Choroid plexus epithelial cell (primary cell): ENCODE measurements at regions not wholly inside any gene's neighbourhood (a gene's known extent, or its start where the extent isn't known, plus 50 kb on each side); places are given as distances from the start of the nearest gene placed in this dataset.
"Not testable (repeated sequence)": the region's sequence is repeated elsewhere in the genome, so short reads cannot be mapped to it uniquely, and the experiment has no call there.

Experiments
- DNase-seq: peaks from one replicate; pipeline ENCODE4 v3.0.0-alpha.2; 2010; ENCODE audit warnings: low read depth
- H3K4me3 ChIP-seq: 2 replicates; pipeline ENCODE4 v1.5.1; 2011; ENCODE audit warnings: low read depth, mild to moderate bottlenecking, control low read depth, low read length, moderate library complexity
- CTCF ChIP-seq: conservative IDR thresholded peaks from 2 replicates; pipeline ENCODE4 v1.5.1; 2011; ENCODE audit warnings: low read depth, mild to moderate bottlenecking, control low read depth, inconsistent platforms, low read length, moderate library complexity

- no peak for DNase-seq
- no peak overlapping the region for H3K4me3 ChIP-seq
- peak; percentile 31 for TF ChIP-seq CTCF
Measured at GRCh38 chr11:67732045-67732787, 57.8 kb upstream of the ALDH3B2 start.

- no peak for DNase-seq
- no peak overlapping the region for H3K4me3 ChIP-seq
- no peak for TF ChIP-seq CTCF
Measured at GRCh38 chr11:67731583-67731982, 57.2 kb upstream of the ALDH3B2 start.

DNA sequence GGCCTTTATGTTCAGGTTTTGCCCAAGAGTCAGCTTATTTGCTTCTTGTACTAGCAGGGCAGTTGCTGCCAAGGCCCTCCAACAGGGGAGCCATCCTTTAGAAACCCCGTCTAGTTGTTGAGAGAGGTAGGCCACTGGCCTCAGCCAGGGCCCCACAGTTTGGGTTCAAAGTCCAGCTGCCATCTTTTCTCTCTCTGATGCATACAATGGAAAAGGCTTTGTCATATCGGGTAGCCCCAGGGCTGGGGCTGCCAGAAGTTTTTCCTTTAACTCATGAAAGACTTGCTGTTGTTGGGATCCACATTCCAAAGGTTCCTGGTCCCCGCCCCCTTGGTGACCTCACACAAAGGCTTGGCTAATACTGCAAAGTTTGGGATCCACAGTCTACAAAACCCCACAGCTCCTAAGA, 53.7 kb upstream of the ALDH3B2 start:
- DNase-seq, H3K4me3 ChIP-seq: not testable (repeated sequence)

DNA sequence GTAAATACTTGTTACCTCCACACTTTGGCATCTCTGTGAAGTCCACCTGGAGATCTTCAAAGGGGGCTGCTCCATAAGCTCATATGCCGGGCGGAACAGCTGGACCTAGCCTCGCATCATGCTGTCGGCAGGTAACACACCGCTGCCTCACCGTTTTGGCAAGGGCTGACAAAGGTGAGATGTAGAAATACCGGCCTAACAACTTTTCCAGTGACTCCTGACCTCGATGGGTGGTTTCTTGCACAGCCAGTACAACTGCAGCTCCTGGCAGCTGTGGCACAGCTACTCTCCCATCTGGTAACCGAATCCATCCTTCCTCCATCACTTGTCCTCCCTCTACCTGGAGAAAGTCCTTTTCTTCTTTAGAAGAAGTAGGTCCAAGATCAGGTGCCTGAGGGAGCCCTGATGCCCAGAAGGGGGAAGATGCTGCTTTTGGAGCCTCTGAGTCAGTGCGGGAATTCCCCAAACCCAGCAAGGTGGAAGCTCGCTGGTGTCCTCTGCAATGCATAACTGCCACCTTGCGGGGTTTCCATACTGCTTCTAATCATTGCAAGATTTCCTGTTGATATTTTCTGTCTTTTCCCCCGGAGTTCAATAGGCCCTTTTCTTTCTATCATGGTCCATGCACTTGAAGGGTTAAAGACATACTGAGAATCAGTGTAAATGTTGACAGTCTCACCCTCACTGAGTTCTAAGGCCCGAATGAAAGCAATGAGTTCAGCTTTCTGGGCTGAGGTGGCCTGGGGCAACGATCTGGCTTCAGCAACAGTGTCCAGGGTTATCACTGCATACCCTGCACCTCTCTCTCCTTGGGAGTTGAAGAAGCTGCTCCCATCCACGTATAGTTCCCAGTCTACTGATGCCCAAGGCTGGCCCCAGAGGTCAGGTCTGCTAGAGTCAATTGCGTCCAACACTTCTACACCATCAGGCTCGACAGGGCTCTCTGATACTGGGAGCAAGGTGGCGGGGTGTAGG, 52.9 kb upstream of the ALDH3B2 start:
- DNase-seq, H3K4me3 ChIP-seq: not testable (repeated sequence)
